Daoy (cell line): ENCODE measurements at regions not wholly inside any gene's neighbourhood (a gene's known extent, or its start where the extent isn't known, plus 50 kb on each side); places are given as distances from the start of the nearest gene placed in this dataset.

Source experiments
- DNase-seq: peaks from one replicate; pipeline ENCODE4 v3.0.0-alpha.2; 2015; ENCODE audit warnings: low read depth

GRCh38 chr12:84676787-84677186, 235.8 kb downstream of the SLC6A15 start:
- no peak for DNase-seq

- no peak for DNase-seq
Observed at GRCh38 chr12:84661786-84662185, 250.8 kb downstream of the SLC6A15 start.

- no peak for DNase-seq
Observed at GRCh38 chr12:84660139-84660538, 252.5 kb downstream of the SLC6A15 start.

GRCh38 chr12:84658877-84659276, 253.7 kb downstream of the SLC6A15 start:
- DNase-seq, result no peak

- DNase-seq, result no peak
Observed at GRCh38 chr12:84656705-84657104, 255.9 kb downstream of the SLC6A15 start.

GRCh38 chr12:84653482-84653881, 259.1 kb downstream of the SLC6A15 start:
- no peak for DNase-seq

GRCh38 chr12:84648425-84648824, 264.2 kb downstream of the SLC6A15 start:
- no peak for DNase-seq

GRCh38 chr12:84644908-84645307, 267.7 kb downstream of the SLC6A15 start:
- DNase-seq, result no peak

- no peak for DNase-seq
Observed at GRCh38 chr12:84643993-84644392, 268.6 kb downstream of the SLC6A15 start.

- DNase-seq, result no peak
Observed at GRCh38 chr12:84641940-84642545, 270.6 kb downstream of the SLC6A15 start.

GRCh38 chr12:84638811-84639368, 273.7 kb downstream of the SLC6A15 start:
- peak; percentile 3 for DNase-seq

- DNase-seq, result no peak
Observed at GRCh38 chr12:84637926-84638325, 274.7 kb downstream of the SLC6A15 start.

- peak; percentile 15 for DNase-seq
Observed at GRCh38 chr12:84636801-84637290, 275.8 kb downstream of the SLC6A15 start.

GRCh38 chr12:84634526-84634925, 278.1 kb downstream of the SLC6A15 start:
- DNase-seq, result no peak

GRCh38 chr12:84632556-84632955, 280.0 kb downstream of the SLC6A15 start:
- no peak for DNase-seq

- DNase-seq, result no peak
Observed at GRCh38 chr12:84631020-84631419, 281.6 kb downstream of the SLC6A15 start.

- DNase-seq, result no peak
Observed at GRCh38 chr12:84627593-84627992, 285.0 kb downstream of the SLC6A15 start.

GRCh38 chr12:84624601-84625000, 288.0 kb downstream of the SLC6A15 start:
- no peak for DNase-seq

GRCh38 chr12:84619053-84619571, 293.5 kb downstream of the SLC6A15 start:
- DNase-seq, result no peak

GRCh38 chr12:84607170-84607819, 305.3 kb downstream of the SLC6A15 start:
- no peak for DNase-seq

GRCh38 chr12:84605983-84606382, 306.6 kb downstream of the SLC6A15 start:
- no peak for DNase-seq

- no peak for DNase-seq
Observed at GRCh38 chr12:84604551-84604950, 308.0 kb downstream of the SLC6A15 start.
